ENCODE measurements at regions not wholly inside any gene's neighbourhood (a gene's known extent, or its start where the extent isn't known, plus 50 kb on each side); places are given as distances from the start of the nearest gene placed in this dataset.

DNA sequence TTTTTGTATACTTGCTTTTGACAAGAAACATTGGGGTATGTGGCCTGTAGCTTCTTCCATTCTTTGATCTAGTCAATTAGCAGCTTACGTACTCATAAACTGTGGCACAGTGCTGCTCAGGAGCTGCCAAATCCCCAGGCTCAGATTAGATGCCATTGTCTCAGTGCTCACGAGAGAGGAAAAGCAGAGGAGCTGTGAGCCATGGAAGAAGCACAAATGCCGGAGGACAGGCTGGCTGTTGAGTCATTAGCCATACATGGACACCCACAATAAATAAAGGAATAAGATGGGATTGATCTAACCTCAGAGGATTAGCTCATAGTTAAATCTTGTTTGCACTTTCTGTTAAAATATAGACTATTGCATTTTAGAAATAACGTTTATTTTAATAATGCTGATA, 121.7 kb downstream of the POSTN start:
- TF ChIP-seq, protein P1, sequence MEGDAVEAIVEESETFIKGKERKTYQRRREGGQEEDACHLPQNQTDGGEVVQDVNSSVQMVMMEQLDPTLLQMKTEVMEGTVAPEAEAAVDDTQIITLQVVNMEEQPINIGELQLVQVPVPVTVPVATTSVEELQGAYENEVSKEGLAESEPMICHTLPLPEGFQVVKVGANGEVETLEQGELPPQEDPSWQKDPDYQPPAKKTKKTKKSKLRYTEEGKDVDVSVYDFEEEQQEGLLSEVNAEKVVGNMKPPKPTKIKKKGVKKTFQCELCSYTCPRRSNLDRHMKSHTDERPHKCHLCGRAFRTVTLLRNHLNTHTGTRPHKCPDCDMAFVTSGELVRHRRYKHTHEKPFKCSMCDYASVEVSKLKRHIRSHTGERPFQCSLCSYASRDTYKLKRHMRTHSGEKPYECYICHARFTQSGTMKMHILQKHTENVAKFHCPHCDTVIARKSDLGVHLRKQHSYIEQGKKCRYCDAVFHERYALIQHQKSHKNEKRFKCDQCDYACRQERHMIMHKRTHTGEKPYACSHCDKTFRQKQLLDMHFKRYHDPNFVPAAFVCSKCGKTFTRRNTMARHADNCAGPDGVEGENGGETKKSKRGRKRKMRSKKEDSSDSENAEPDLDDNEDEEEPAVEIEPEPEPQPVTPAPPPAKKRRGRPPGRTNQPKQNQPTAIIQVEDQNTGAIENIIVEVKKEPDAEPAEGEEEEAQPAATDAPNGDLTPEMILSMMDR (IDR thresholded peaks at IDR 0.05) = no peak
- no peak for TF ChIP-seq ZFX (IDR thresholded peaks at IDR 0.05; ENCODE audit: borderline replicate concordance)
